GM04504 (cell line): ENCODE measurements at regions not wholly inside any gene's neighbourhood (a gene's known extent, or its start where the extent isn't known, plus 50 kb on each side); places are given as distances from the start of the nearest gene placed in this dataset.

ENCODE experiments used
- DNase-seq: peaks from one replicate; pipeline ENCODE4 v3.0.0-alpha.2; 2012; ENCODE audit warnings: low read depth

GRCh38 chr21:43273016-43273707, 104.4 kb downstream of the CRYAA start:
- no peak for DNase-seq

GRCh38 chr21:43272591-43272990, 103.8 kb downstream of the CRYAA start:
- no peak for DNase-seq

GRCh38 chr21:43271452-43272020, 102.7 kb downstream of the CRYAA start:
- no peak for DNase-seq

GRCh38 chr21:43270800-43271301, 102.0 kb downstream of the CRYAA start:
- DNase-seq = peak; percentile 10

- DNase-seq = no peak
These were observed 101.3 kb downstream of the CRYAA start for GRCh38 chr21:43269957-43270705.

GRCh38 chr21:43269440-43269839, 100.6 kb downstream of the CRYAA start:
- DNase-seq = no peak

- DNase-seq = no peak
These were observed 100.0 kb downstream of the CRYAA start for GRCh38 chr21:43268804-43269186.

- DNase-seq = no peak
These were observed 99.4 kb downstream of the CRYAA start for GRCh38 chr21:43268086-43268803.

GRCh38 chr21:43267391-43268085, 98.7 kb downstream of the CRYAA start:
- DNase-seq = no peak

GRCh38 chr21:43266534-43266933, 97.7 kb downstream of the CRYAA start:
- DNase-seq = no peak

- no peak for DNase-seq
These were observed 93.6 kb downstream of the CRYAA start for GRCh38 chr21:43262427-43262826.
